AG04450 (cell line): ENCODE measurements at regions not wholly inside any gene's neighbourhood (a gene's known extent, or its start where the extent isn't known, plus 50 kb on each side); places are given as distances from the start of the nearest gene placed in this dataset.
"Not testable (repeated sequence)": the region's sequence is repeated elsewhere in the genome, so short reads cannot be mapped to it uniquely, and the experiment has no call there.

Source experiments
- CTCF ChIA-PET: fragments of 300-600, 350-600 bp; formaldehyde crosslinking; extraction: SDS; loops from one replicate; lab custom pipeline; 2022; ENCODE audit warnings: antibody characterized with exemption, inconsistent platforms; lab: Charles Lee
- POLR2A ChIA-PET: fragments of 350-600 bp; formaldehyde crosslinking; extraction: SDS; loops from one replicate; lab custom pipeline; 2021; ENCODE audit warnings: antibody characterized with exemption, inconsistent platforms; lab: Yijun Ruan, JAX
- DNase-seq: peaks from one replicate; pipeline ENCODE4 v3.0.0-alpha.2; 2011; ENCODE audit warnings: low read depth, low spot score
- H3K27ac ChIP-seq: one replicate; pipeline ENCODE4 v1.5.1; 2012; ENCODE audit warnings: low read depth, low read length, control low read depth
- H3K27me3 ChIP-seq: one replicate; pipeline ENCODE4 v1.6.0; 2012; ENCODE audit warnings: low read length; ENCODE audit not compliant: control insufficient read depth, insufficient read depth
- H3K4me3 ChIP-seq: 2 replicates; pipeline ENCODE4 v1.5.1; 2011; ENCODE audit warnings: mild to moderate bottlenecking, low read depth, low read length, control low read depth
- H3K9me3 ChIP-seq: 2 replicates; pipeline ENCODE4 v1.5.1; 2012; ENCODE audit warnings: low read length; ENCODE audit not compliant: control insufficient read depth, insufficient read depth
- TF ChIP-seq, protein P1 (sequence below): IDR thresholded peaks from 2 replicates; pipeline ENCODE4 v1.5.1; 2011; ENCODE audit warnings: low read depth, low read length, control low read depth, inconsistent platforms

DNA sequence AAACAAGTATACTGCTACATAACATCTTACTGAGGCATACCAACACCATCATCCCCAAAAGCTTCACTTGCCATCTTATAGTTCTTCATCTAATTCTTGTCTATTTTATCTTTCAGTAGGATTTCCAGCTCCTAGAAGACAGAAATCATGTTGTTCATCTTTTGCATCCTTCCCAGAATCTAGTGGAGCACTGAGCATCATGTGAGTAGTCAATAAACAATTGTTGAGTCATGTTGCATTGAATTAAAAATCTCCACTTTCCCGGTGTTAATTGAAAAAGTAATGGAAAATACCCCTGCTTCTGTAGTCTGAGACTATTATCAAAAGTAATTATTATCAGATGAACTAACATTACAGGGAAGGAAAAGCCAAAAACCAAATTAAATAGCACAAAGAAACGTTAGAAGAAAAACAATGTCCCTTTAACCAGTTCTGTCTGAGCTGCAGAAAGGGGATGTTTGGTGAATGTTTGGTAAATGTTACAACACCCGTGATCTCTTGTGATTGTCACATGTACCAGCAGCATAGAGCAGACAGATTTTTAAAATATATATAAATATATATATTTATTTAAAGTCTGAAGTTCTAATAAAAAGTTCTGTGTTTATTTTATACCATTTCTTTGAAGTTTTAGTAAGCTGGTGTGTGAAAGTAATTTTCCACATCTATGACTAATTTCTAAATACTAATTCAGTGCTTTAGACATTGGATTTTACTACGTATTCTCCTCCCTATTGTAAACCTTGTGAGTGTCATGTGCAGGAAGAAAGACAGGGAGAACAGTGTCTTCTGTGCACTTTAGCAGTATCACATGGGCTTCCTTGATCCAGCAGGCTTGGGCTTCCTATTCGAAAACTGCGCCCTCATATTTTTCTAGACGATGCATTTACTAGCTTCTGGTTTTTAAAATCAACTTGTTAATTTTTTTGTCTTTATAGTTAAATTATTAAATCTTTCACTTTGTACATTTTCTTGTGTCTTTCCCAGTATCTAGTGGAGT is 85.6 kb downstream of the RAP2B start:
- no peak overlapping the region for H3K4me3 ChIP-seq
- ChIA-PET POLR2A (interaction anchor here (0.6 kb wide), 1 partner anchor 87 kb away, joined by 3 read pairs; no protein-coding TSS in a partner anchor), CTCF (no interaction called here)
- H3K9me3 ChIP-seq, result no peaks in the 10 kb centered on the region
- DNase-seq, result no peak
- TF ChIP-seq, protein P1, sequence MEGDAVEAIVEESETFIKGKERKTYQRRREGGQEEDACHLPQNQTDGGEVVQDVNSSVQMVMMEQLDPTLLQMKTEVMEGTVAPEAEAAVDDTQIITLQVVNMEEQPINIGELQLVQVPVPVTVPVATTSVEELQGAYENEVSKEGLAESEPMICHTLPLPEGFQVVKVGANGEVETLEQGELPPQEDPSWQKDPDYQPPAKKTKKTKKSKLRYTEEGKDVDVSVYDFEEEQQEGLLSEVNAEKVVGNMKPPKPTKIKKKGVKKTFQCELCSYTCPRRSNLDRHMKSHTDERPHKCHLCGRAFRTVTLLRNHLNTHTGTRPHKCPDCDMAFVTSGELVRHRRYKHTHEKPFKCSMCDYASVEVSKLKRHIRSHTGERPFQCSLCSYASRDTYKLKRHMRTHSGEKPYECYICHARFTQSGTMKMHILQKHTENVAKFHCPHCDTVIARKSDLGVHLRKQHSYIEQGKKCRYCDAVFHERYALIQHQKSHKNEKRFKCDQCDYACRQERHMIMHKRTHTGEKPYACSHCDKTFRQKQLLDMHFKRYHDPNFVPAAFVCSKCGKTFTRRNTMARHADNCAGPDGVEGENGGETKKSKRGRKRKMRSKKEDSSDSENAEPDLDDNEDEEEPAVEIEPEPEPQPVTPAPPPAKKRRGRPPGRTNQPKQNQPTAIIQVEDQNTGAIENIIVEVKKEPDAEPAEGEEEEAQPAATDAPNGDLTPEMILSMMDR, result no peak
- H3K27ac ChIP-seq, result no peak overlapping the region
- no peaks in the 10 kb centered on the region for H3K27me3 ChIP-seq

- H3K27ac ChIP-seq, H3K27me3 ChIP-seq, H3K9me3 ChIP-seq, H3K4me3 ChIP-seq, POLR2A ChIA-PET, DNase-seq, CTCF ChIA-PET: not testable (repeated sequence)
Observed at GRCh38 chr3:153248835-153249234, 86.8 kb downstream of the RAP2B start.

DNA sequence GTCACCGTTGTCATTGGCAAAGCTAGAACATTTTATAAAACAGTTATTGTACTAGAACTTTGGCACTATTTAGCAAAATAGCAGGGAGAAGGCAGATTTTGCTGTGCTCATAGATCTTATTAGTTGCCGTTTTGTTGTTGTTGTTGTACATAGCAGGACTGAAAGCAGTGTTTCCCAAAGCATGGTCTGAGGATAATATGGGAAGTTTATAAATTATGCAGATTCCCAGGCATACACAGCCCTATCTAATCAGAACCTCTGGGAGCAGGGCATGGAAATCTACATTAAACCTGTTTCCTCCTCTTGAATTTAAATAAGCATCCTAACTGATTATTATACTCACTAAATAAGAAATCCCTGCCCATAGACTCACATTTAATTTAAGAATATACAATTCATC is 87.9 kb downstream of the RAP2B start:
- H3K4me3 ChIP-seq, result no peak overlapping the region
- ChIA-PET CTCF (no interaction called here), POLR2A (no interaction called here)
- H3K27ac ChIP-seq, result no peak overlapping the region
- H3K27me3 ChIP-seq, result no peaks in the 10 kb centered on the region
- TF ChIP-seq, protein P1, result no peak
- no peaks in the 10 kb centered on the region for H3K9me3 ChIP-seq
- DNase-seq, result no peak

DNA sequence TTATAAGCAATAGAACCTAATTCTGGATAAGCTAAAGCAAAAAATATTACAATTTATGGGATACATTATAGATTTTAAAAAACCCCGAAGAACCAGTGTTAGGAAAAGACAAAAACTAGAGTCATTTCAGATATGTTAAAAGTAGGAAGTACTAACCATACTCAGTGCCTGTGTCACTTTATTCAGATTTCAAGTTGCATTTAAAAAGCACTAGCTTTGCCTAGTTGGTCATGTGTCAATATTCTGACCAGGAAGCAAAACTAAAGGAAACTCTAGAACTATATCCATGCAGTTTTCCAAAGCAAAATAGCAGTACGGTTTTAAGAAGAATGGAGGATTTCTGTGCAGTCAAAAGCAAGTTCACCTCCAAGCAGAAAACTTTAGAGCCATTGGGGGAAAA is 88.4 kb downstream of the RAP2B start:
- no peak overlapping the region for H3K27ac ChIP-seq
- POLR2A ChIA-PET, result no interaction called here
- CTCF ChIA-PET, result interaction anchor here (1.6 kb wide), 1 partner anchor 23 kb away, joined by 4 read pairs; no protein-coding TSS in a partner anchor

GRCh38 chr3:153252963-153253362 is 90.9 kb downstream of the RAP2B start:
- Histone ChIP-seq H3K4me3 (no peak overlapping the region), H3K9me3 (no peaks in the 10 kb centered on the region), H3K27ac (no peak overlapping the region), H3K27me3 (no peaks in the 10 kb centered on the region)
- DNase-seq, result no peak
- ChIA-PET CTCF (no interaction called here), POLR2A (no interaction called here)
- TF ChIP-seq, protein P1, result no peak

More for the DNA sequence above, 88.4 kb downstream of the RAP2B start:
- DNase-seq, result no peak
- TF ChIP-seq, protein P1, result no peak
- Histone ChIP-seq H3K4me3 (no peak overlapping the region), H3K9me3 (no peaks in the 10 kb centered on the region), H3K27me3 (no peaks in the 10 kb centered on the region)
